ENCODE measurements at regions not wholly inside any gene's neighbourhood (a gene's known extent, or its start where the extent isn't known, plus 50 kb on each side); places are given as distances from the start of the nearest gene placed in this dataset.

DNA sequence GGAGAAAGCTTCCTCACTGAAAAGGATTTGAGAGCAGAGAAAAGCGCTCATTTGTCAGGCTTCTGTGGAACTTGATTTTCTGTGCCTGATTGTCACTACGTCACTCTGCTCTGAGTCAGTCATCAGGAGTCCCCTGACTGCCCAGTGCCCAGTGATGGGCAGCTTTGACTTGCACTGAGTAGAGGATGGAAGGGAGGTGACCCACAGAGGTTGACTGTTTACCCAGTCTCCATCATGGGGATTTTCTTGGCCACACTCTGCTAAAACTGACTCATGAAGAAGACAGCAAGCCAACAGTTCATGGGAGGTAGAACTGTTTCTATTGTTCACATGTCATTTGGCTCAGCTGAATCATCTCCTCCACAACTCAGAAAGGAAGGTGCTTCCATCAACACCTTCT, 82.1 kb upstream of the DUSP10 start:
- no peak overlapping the region for H3K27ac ChIP-seq (ENCODE audit: extremely low read depth, low read depth, low read length)
- no peaks in the 10 kb centered on the region for H3K36me3 ChIP-seq (ENCODE audit: control insufficient read depth in 2 of 2, insufficient read depth in 1 of 2, low read length in 2 of 2)
- POLR2A ChIA-PET, result no interaction called here
- H3K4me1 ChIP-seq (ENCODE audit: control insufficient read depth, insufficient read depth, low read length), result no peaks in the 10 kb centered on the region
- TF ChIP-seq ZFP41 (tag by site-specific recombination; IDR thresholded peaks at IDR 0.05; ENCODE audit: borderline replicate concordance), result no peak
- TF ChIP-seq GLIS1 (tag by site-specific recombination; IDR thresholded peaks at IDR 0.05), result peak; percentile 19; the same call in 1 of the 2 replicates
- H3K9me3 ChIP-seq (ENCODE audit: control insufficient read depth, insufficient read depth, low read depth, low read length), result no peaks in the 10 kb centered on the region
- CTCF ChIA-PET, result no interaction called here
- H3K4me3 ChIP-seq (ENCODE audit: low read depth, low read length), result no peak overlapping the region

- TF ChIP-seq ZNF580 (tag by site-specific recombination; IDR thresholded peaks at IDR 0.05), result no peak
- no peak for TF ChIP-seq ZIC2 (tag by site-specific recombination; IDR thresholded peaks at IDR 0.05)
- no peak for TF ChIP-seq ZNF658 (tag by site-specific recombination; IDR thresholded peaks at IDR 0.05)
- no peak for TF ChIP-seq ZNF596 (tag by site-specific recombination; IDR thresholded peaks at IDR 0.05)
- TF ChIP-seq WT1 (tag by site-specific recombination; IDR thresholded peaks at IDR 0.05), result no peak
- TF ChIP-seq ZNF473 (tag by site-specific recombination; IDR thresholded peaks at IDR 0.05), result no peak
- TF ChIP-seq HOXD13 (CRISPR knock-in tag; IDR thresholded peaks at IDR 0.05; ENCODE audit: borderline replicate concordance), result no peak
- TF ChIP-seq, protein P1, sequence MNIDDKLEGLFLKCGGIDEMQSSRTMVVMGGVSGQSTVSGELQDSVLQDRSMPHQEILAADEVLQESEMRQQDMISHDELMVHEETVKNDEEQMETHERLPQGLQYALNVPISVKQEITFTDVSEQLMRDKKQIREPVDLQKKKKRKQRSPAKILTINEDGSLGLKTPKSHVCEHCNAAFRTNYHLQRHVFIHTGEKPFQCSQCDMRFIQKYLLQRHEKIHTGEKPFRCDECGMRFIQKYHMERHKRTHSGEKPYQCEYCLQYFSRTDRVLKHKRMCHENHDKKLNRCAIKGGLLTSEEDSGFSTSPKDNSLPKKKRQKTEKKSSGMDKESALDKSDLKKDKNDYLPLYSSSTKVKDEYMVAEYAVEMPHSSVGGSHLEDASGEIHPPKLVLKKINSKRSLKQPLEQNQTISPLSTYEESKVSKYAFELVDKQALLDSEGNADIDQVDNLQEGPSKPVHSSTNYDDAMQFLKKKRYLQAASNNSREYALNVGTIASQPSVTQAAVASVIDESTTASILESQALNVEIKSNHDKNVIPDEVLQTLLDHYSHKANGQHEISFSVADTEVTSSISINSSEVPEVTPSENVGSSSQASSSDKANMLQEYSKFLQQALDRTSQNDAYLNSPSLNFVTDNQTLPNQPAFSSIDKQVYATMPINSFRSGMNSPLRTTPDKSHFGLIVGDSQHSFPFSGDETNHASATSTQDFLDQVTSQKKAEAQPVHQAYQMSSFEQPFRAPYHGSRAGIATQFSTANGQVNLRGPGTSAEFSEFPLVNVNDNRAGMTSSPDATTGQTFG (tag by site-specific recombination; IDR thresholded peaks at IDR 0.05; ENCODE audit: borderline replicate concordance), result no peak
- TF ChIP-seq ZNF664 (tag by site-specific recombination; IDR thresholded peaks at IDR 0.05), result no peak
- no peak for TF ChIP-seq MYNN (tag by site-specific recombination; IDR thresholded peaks at IDR 0.05; ENCODE audit: borderline replicate concordance)
- TF ChIP-seq ZNF837 (tag by site-specific recombination; IDR thresholded peaks at IDR 0.05), result no peak
- no peak for TF ChIP-seq HIC1 (tag by site-specific recombination; IDR thresholded peaks at IDR 0.05)
- TF ChIP-seq ZNF610 (tag by site-specific recombination; IDR thresholded peaks at IDR 0.05; ENCODE audit: borderline replicate concordance), result no peak
- TF ChIP-seq, protein P2, sequence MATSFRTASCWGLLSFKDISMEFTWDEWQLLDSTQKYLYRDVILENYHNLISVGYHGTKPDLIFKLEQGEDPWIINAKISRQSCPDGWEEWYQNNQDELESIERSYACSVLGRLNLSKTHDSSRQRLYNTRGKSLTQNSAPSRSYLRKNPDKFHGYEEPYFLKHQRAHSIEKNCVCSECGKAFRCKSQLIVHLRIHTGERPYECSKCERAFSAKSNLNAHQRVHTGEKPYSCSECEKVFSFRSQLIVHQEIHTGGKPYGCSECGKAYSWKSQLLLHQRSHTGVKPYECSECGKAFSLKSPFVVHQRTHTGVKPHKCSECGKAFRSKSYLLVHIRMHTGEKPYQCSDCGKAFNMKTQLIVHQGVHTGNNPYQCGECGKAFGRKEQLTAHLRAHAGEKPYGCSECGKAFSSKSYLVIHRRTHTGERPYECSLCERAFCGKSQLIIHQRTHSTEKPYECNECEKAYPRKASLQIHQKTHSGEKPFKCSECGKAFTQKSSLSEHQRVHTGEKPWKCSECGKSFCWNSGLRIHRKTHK (tag by site-specific recombination; IDR thresholded peaks at IDR 0.05), result no peak
- TF ChIP-seq ZNF140 (tag by site-specific recombination; IDR thresholded peaks at IDR 0.05), result no peak
- TF ChIP-seq ZNF37A (tag by site-specific recombination; IDR thresholded peaks at IDR 0.05), result no peak
- ChIA-PET CTCF (no interaction called here), POLR2A (no interaction called here)
- Histone ChIP-seq H3K4me1 (ENCODE audit: control insufficient read depth, insufficient read depth, low read length) (no peaks in the 10 kb centered on the region), H3K9me3 (ENCODE audit: control insufficient read depth, insufficient read depth, low read depth, low read length) (no peaks in the 10 kb centered on the region), H3K36me3 (ENCODE audit: control insufficient read depth in 2 of 2, insufficient read depth in 1 of 2, low read length in 2 of 2) (no peaks in the 10 kb centered on the region), H3K27ac (ENCODE audit: extremely low read depth, low read depth, low read length) (no peak overlapping the region), H3K4me3 (ENCODE audit: low read depth, low read length) (no peak overlapping the region)
Observed at GRCh38 chr1:221823561-221823960, 81.7 kb upstream of the DUSP10 start.

Measured in HEK293 (cell line).